Astrocyte (in vitro differentiated cells and primary cell): ENCODE measurements at regions not wholly inside any gene's neighbourhood (a gene's known extent, or its start where the extent isn't known, plus 50 kb on each side); places are given as distances from the start of the nearest gene placed in this dataset.

Experiments
- EZH2 ChIP-seq: IDR thresholded peaks from 2 replicates; pipeline ENCODE4 v1.6.1; 2012; ENCODE audit warnings: mild to moderate bottlenecking, low read length, inconsistent platforms; ENCODE audit not compliant: insufficient read depth
- TF ChIP-seq, protein P1 (sequence below): IDR thresholded peaks from 2 replicates; pipeline ENCODE4 v1.5.1; 2011; ENCODE audit warnings: low read depth, mild to moderate bottlenecking, inconsistent platforms, low read length, moderate library complexity; ENCODE audit not compliant: insufficient read depth

- TF ChIP-seq, protein P1, sequence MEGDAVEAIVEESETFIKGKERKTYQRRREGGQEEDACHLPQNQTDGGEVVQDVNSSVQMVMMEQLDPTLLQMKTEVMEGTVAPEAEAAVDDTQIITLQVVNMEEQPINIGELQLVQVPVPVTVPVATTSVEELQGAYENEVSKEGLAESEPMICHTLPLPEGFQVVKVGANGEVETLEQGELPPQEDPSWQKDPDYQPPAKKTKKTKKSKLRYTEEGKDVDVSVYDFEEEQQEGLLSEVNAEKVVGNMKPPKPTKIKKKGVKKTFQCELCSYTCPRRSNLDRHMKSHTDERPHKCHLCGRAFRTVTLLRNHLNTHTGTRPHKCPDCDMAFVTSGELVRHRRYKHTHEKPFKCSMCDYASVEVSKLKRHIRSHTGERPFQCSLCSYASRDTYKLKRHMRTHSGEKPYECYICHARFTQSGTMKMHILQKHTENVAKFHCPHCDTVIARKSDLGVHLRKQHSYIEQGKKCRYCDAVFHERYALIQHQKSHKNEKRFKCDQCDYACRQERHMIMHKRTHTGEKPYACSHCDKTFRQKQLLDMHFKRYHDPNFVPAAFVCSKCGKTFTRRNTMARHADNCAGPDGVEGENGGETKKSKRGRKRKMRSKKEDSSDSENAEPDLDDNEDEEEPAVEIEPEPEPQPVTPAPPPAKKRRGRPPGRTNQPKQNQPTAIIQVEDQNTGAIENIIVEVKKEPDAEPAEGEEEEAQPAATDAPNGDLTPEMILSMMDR = no peak
- no peak for TF ChIP-seq EZH2
These were observed 427.3 kb upstream of the ST6GAL2 start for GRCh38 chr2:107313316-107313715.
